MM.1S (cell line): ENCODE measurements at regions not wholly inside any gene's neighbourhood (a gene's known extent, or its start where the extent isn't known, plus 50 kb on each side); places are given as distances from the start of the nearest gene placed in this dataset.

Experiments used
- EZH2 ChIP-seq: fragments of 300-600 bp; sonication (generic); optimal IDR thresholded peaks from 2 replicates; pipeline ENCODE3; 2017; ENCODE audit warnings: low read depth, mild to moderate bottlenecking, antibody characterized with exemption, low read length, mixed read lengths
- TF ChIP-seq, protein P1 (sequence below): fragments of 300-600 bp; sonication (generic); IDR thresholded peaks from 2 replicates; pipeline ENCODE4 v1.5.1; 2016; ENCODE audit warnings: antibody characterized with exemption, low read length, mixed read lengths

- TF ChIP-seq, protein P1, sequence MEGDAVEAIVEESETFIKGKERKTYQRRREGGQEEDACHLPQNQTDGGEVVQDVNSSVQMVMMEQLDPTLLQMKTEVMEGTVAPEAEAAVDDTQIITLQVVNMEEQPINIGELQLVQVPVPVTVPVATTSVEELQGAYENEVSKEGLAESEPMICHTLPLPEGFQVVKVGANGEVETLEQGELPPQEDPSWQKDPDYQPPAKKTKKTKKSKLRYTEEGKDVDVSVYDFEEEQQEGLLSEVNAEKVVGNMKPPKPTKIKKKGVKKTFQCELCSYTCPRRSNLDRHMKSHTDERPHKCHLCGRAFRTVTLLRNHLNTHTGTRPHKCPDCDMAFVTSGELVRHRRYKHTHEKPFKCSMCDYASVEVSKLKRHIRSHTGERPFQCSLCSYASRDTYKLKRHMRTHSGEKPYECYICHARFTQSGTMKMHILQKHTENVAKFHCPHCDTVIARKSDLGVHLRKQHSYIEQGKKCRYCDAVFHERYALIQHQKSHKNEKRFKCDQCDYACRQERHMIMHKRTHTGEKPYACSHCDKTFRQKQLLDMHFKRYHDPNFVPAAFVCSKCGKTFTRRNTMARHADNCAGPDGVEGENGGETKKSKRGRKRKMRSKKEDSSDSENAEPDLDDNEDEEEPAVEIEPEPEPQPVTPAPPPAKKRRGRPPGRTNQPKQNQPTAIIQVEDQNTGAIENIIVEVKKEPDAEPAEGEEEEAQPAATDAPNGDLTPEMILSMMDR = no peak
- TF ChIP-seq EZH2 = no peak
Measured at GRCh38 chr5:162824360-162824759, 613.0 kb upstream of the CCNG1 start.
